ENCODE measurements at regions not wholly inside any gene's neighbourhood (a gene's known extent, or its start where the extent isn't known, plus 50 kb on each side); places are given as distances from the start of the nearest gene placed in this dataset.

DNA sequence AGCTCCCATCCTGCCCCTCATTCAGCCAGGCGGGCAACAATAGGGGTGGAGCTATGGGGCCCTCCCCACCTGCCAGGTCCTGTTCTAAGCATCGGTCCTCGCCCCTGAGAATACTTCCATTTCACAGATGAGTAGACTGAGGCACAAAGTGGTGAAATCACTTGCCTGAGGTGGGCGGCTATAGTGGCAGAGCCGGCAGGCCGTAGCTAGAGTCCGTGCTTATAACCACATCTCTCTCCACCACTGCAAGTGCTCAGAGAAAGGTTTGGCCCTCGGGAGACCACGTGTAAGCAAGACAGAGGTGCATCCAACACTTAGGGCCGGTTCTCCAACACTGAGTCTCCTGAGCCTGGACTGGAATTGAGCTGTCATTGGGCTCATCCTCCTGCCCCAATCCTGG is 145.8 kb upstream of the UNC5B start:
- DNase-seq (ENCODE audit: low read depth) = no peak
- in situ Hi-C loops (cut with HindIII; ENCODE audit: low sequenced_read_pairs) = no loop called here
- H3K4me3 ChIP-seq (ENCODE audit: low read depth, low read length) = no peak overlapping the region
- TF ChIP-seq, protein P1, sequence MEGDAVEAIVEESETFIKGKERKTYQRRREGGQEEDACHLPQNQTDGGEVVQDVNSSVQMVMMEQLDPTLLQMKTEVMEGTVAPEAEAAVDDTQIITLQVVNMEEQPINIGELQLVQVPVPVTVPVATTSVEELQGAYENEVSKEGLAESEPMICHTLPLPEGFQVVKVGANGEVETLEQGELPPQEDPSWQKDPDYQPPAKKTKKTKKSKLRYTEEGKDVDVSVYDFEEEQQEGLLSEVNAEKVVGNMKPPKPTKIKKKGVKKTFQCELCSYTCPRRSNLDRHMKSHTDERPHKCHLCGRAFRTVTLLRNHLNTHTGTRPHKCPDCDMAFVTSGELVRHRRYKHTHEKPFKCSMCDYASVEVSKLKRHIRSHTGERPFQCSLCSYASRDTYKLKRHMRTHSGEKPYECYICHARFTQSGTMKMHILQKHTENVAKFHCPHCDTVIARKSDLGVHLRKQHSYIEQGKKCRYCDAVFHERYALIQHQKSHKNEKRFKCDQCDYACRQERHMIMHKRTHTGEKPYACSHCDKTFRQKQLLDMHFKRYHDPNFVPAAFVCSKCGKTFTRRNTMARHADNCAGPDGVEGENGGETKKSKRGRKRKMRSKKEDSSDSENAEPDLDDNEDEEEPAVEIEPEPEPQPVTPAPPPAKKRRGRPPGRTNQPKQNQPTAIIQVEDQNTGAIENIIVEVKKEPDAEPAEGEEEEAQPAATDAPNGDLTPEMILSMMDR (IDR thresholded peaks at IDR 0.05; ENCODE audit: low read depth, low read length, missing control alignments) = no peak

GRCh38 chr10:71067098-71067740 is 145.2 kb upstream of the UNC5B start:
- in situ Hi-C loops (cut with HindIII; ENCODE audit: low sequenced_read_pairs) = no loop called here
- no peak overlapping the region for H3K4me3 ChIP-seq (ENCODE audit: low read depth, low read length)
- no peak for DNase-seq (ENCODE audit: low read depth)
- TF ChIP-seq, protein P1 (IDR thresholded peaks at IDR 0.05; ENCODE audit: low read depth, low read length, missing control alignments) = no peak

GRCh38 chr10:71068861-71069271 is 143.5 kb upstream of the UNC5B start:
- no peak overlapping the region for H3K4me3 ChIP-seq (ENCODE audit: low read depth, low read length)
- in situ Hi-C loops (cut with HindIII; ENCODE audit: low sequenced_read_pairs) = no loop called here
- no peak for DNase-seq (ENCODE audit: low read depth)
- TF ChIP-seq, protein P1 (IDR thresholded peaks at IDR 0.05; ENCODE audit: low read depth, low read length, missing control alignments) = no peak

GRCh38 chr10:71069909-71070666 is 142.3 kb upstream of the UNC5B start:
- no peak overlapping the region for H3K4me3 ChIP-seq (ENCODE audit: low read depth, low read length)
- TF ChIP-seq, protein P1 (IDR thresholded peaks at IDR 0.05; ENCODE audit: low read depth, low read length, missing control alignments) = no peak
- in situ Hi-C loops (cut with HindIII; ENCODE audit: low sequenced_read_pairs) = no loop called here
- no peak for DNase-seq (ENCODE audit: low read depth)

- DNase-seq (ENCODE audit: low read depth) = no peak
- H3K4me3 ChIP-seq (ENCODE audit: low read depth, low read length) = no peak overlapping the region
- TF ChIP-seq, protein P1 (IDR thresholded peaks at IDR 0.05; ENCODE audit: low read depth, low read length, missing control alignments) = no peak
- in situ Hi-C loops (cut with HindIII; ENCODE audit: low sequenced_read_pairs) = no loop called here
Measured at GRCh38 chr10:71070741-71071140, 141.6 kb upstream of the UNC5B start.

- H3K4me3 ChIP-seq (ENCODE audit: low read depth, low read length) = no peak overlapping the region
- DNase-seq (ENCODE audit: low read depth) = no peak
- in situ Hi-C loops (cut with HindIII; ENCODE audit: low sequenced_read_pairs) = no loop called here
- TF ChIP-seq, protein P1 (IDR thresholded peaks at IDR 0.05; ENCODE audit: low read depth, low read length, missing control alignments) = no peak
Measured at GRCh38 chr10:71072131-71072822, 140.1 kb upstream of the UNC5B start.

All from astrocyte of the cerebellum (primary cell).